DOHH2 (cell line): ENCODE measurements at regions not wholly inside any gene's neighbourhood (a gene's known extent, or its start where the extent isn't known, plus 50 kb on each side); places are given as distances from the start of the nearest gene placed in this dataset.

Experiments used
- H3F3A ChIP-seq: fragments of 200-600 bp; sonication (generic), shearing (Covaris generic); 2 replicates; pipeline ENCODE4 v1.6.0; 2016; ENCODE audit warnings: antibody characterized with exemption, mild to moderate bottlenecking; ENCODE audit not compliant: control insufficient read depth, insufficient read depth
- H3K27ac ChIP-seq: fragments of 200-600 bp; sonication (generic); 2 replicates; pipeline ENCODE4 v1.5.1; 2014; ENCODE audit warnings: low read depth, mild to moderate bottlenecking, low read length, moderate library complexity
- H3K27me3 ChIP-seq: fragments of 200-600 bp; sonication (generic); 2 replicates; pipeline ENCODE4 v1.6.1; 2014; ENCODE audit warnings: mild to moderate bottlenecking, low read length, mixed read lengths; ENCODE audit not compliant: control insufficient read depth
- H3K36me3 ChIP-seq: fragments of 200-600 bp; sonication (generic); 2 replicates; pipeline ENCODE4 v1.6.1; 2014; ENCODE audit warnings: mild to moderate bottlenecking, low read length, moderate library complexity, mixed read lengths; ENCODE audit not compliant: control insufficient read depth
- H3K4me1 ChIP-seq: fragments of 200-600 bp; sonication (generic); 2 replicates; pipeline ENCODE4 v1.6.1; 2014; ENCODE audit warnings: mild to moderate bottlenecking, low read length, mixed read lengths; ENCODE audit not compliant: control insufficient read depth
- H3K4me2 ChIP-seq: fragments of 200-600 bp; sonication (generic); 2 replicates; pipeline ENCODE4 v1.6.0; 2014; ENCODE audit warnings: mild to moderate bottlenecking, low read length, moderate library complexity
- H3K4me3 ChIP-seq: fragments of 200-600 bp; sonication (generic); 2 replicates; pipeline ENCODE4 v1.5.1; 2014; ENCODE audit warnings: mild to moderate bottlenecking, low read length, mixed read lengths
- H3K79me2 ChIP-seq: fragments of 200-600 bp; sonication (generic); 2 replicates; pipeline ENCODE4 v1.6.1; 2014; ENCODE audit warnings: mild to moderate bottlenecking, low read length, mixed read lengths; ENCODE audit not compliant: control insufficient read depth
- H3K9me2 ChIP-seq: fragments of 200-600 bp; sonication (generic); replicated peaks from 2 replicates; pipeline ENCODE4 v1.6.1; 2014; ENCODE audit warnings: mild to moderate bottlenecking, low read length, mixed read lengths; ENCODE audit not compliant: control insufficient read depth
- H3K9me3 ChIP-seq: fragments of 200-600 bp; sonication (generic); 2 replicates; pipeline ENCODE4 v1.6.1; 2014; ENCODE audit warnings: antibody characterized with exemption, low read length, mixed read lengths; ENCODE audit not compliant: control insufficient read depth, insufficient read depth
- H4K20me1 ChIP-seq: fragments of 200-600 bp; sonication (generic); 2 replicates; pipeline ENCODE4 v1.6.0; 2014; ENCODE audit warnings: low read depth, mild to moderate bottlenecking, antibody characterized with exemption, low read length, moderate library complexity; ENCODE audit not compliant: control insufficient read depth, insufficient read depth
- CTCF ChIP-seq: fragments of 200-600 bp; sonication (generic); IDR thresholded peaks from one replicate; pipeline ENCODE4 v1.5.1; 2014; ENCODE audit warnings: antibody characterized with exemption, mild to moderate bottlenecking, low read depth, low read length; ENCODE audit not compliant: poor library complexity, severe bottlenecking
- EZH2phosphoT487 ChIP-seq: fragments of 200-600 bp; sonication (generic); IDR thresholded peaks from 2 replicates; pipeline ENCODE4 v1.6.1; 2017; ENCODE audit warnings: borderline replicate concordance, mild to moderate bottlenecking, antibody characterized with exemption, low read length, moderate library complexity, mixed read lengths

- Histone ChIP-seq H3K4me2 (no peak overlapping the region), H3K9me2 (no peaks in the 10 kb centered on the region), H3K4me1 (no peaks in the 10 kb centered on the region)
These were observed 463.5 kb downstream of the HTR7 start for GRCh38 chr10:90394311-90394710.

DNA sequence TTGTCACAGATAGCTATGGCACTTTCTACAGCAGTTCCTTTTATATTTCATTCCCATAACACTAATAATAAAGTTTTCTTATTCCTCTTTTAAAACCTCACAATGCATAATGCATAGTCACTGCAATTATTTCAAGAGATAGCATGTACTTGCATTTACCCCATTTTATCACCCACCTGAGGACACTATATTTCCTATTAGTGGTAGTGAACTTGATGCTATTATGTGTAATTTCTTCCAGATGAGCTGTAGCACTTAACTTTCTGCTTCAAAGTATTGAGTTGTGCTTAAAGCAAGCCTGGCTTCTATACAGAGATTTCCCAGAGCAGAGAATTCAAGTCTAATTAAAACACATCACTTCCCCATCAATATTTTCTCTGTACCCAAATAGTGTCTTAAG, 461.1 kb downstream of the HTR7 start:
- H3K4me2 ChIP-seq = no peak overlapping the region
- no peaks in the 10 kb centered on the region for H3K36me3 ChIP-seq
- no peaks in the 10 kb centered on the region for H3K79me2 ChIP-seq

More at GRCh38 chr10:90394311-90394710, 463.5 kb downstream of the HTR7 start:
- Histone ChIP-seq H3F3A (no peaks in the 10 kb centered on the region), H4K20me1 (no peaks in the 10 kb centered on the region), H3K27ac (no peak overlapping the region), H3K27me3 (no peaks in the 10 kb centered on the region), H3K36me3 (no peaks in the 10 kb centered on the region), H3K9me3 (no peaks in the 10 kb centered on the region), H3K4me3 (no peak overlapping the region), H3K79me2 (no peaks in the 10 kb centered on the region)
- TF ChIP-seq EZH2phosphoT487 (no peak), CTCF (no peak)

DNA sequence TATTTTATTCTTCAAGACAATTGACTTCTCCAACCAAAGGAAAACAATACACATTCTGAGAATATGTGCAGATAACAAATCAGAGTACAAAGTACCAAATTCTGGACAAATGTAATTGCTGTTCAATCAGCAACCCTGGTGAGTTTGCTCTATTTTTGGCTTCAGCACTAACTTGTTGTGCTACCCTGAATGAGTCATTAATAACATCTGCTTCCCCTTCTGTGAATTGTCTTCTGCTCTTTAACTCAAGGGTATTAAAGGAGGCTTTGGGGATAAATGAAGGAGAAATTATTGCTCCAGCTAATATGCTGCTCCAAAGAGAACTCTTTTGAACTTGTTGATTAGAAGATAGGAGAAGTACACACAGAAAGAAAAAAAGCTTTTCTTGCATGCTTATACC, 459.3 kb downstream of the HTR7 start:
- H3K79me2 ChIP-seq = no peaks in the 10 kb centered on the region
- H3K4me1 ChIP-seq = no peaks in the 10 kb centered on the region
- H3K4me3 ChIP-seq = no peak overlapping the region
- H3K9me2 ChIP-seq = no peaks in the 10 kb centered on the region
- H3K36me3 ChIP-seq = no peaks in the 10 kb centered on the region
- TF ChIP-seq CTCF = no peak
- TF ChIP-seq EZH2phosphoT487 = no peak
- no peak overlapping the region for H3K4me2 ChIP-seq
- H3F3A ChIP-seq = no peaks in the 10 kb centered on the region
- no peaks in the 10 kb centered on the region for H3K9me3 ChIP-seq
- H3K27me3 ChIP-seq = no peaks in the 10 kb centered on the region
- H3K27ac ChIP-seq = no peak overlapping the region
- H4K20me1 ChIP-seq = no peaks in the 10 kb centered on the region

More for the DNA sequence above, 461.1 kb downstream of the HTR7 start:
- H3K4me1 ChIP-seq = no peaks in the 10 kb centered on the region
- no peaks in the 10 kb centered on the region for H4K20me1 ChIP-seq
- no peaks in the 10 kb centered on the region for H3F3A ChIP-seq
- H3K9me3 ChIP-seq = no peaks in the 10 kb centered on the region
- no peaks in the 10 kb centered on the region for H3K9me2 ChIP-seq
- H3K4me3 ChIP-seq = no peak overlapping the region
- no peaks in the 10 kb centered on the region for H3K27me3 ChIP-seq
- TF ChIP-seq EZH2phosphoT487 = no peak
- TF ChIP-seq CTCF = no peak
- no peak overlapping the region for H3K27ac ChIP-seq

DNA sequence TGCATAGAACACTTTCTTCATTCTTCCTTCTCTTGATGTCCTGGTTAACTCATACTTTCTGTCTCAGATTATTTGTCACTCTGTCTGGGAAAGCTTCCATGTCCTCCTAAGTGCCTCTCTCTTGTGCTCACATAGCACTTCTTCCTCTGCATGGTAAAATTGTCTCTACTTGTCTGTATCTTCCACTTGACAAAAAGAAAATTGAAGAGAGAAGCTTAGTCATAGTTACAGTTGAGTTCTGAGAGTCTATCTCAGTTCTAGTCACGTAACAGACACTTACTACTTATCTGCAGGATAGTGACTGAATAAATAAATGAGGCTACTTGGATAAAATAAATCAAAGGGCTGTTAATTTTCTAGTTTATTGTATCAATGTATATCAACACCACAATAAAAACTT, 458.1 kb downstream of the HTR7 start:
- Histone ChIP-seq H3K27ac (no peak overlapping the region), H3K27me3 (no peaks in the 10 kb centered on the region), H3K36me3 (no peaks in the 10 kb centered on the region), H3K9me2 (no peaks in the 10 kb centered on the region), H3K4me2 (no peak overlapping the region), H3K79me2 (no peaks in the 10 kb centered on the region), H3K9me3 (no peaks in the 10 kb centered on the region), H4K20me1 (no peaks in the 10 kb centered on the region), H3K4me1 (no peaks in the 10 kb centered on the region), H3K4me3 (no peak overlapping the region), H3F3A (no peaks in the 10 kb centered on the region)
- TF ChIP-seq CTCF (no peak), EZH2phosphoT487 (no peak)
